Gastrocnemius medialis (tissue), 4 donors: ENCODE measurements at regions not wholly inside any gene's neighbourhood (a gene's known extent, or its start where the extent isn't known, plus 50 kb on each side); places are given as distances from the start of the nearest gene placed in this dataset.

ENCODE experiments used
- ATAC-seq, 2 donors: fragments of 150-250 bp; one replicate each; pipeline ENCODE4 v1.9.1; 2016
- DNase-seq, 2 donors: peaks; one replicate each; pipeline ENCODE4 v3.0.0-alpha.2; 2019
- H3K27ac ChIP-seq, 4 donors: fragments of 200-600 bp; sonication (generic); 1 replicate in 1 of 4; 2 replicates in 3 of 4; pipeline ENCODE4 v1.5.1; 2016 to 2018; ENCODE audit warnings: mild to moderate bottlenecking in 2 of 4, moderate library complexity in 1 of 4
- H3K27me3 ChIP-seq, 3 donors: fragments of 200-600 bp; sonication (generic) in 2 of 3; 1 replicate in 1 of 3; 2 replicates in 2 of 3; pipeline versions ENCODE4 v1.5.1 to v1.6.0; 2016 to 2019; ENCODE audit warnings: mild to moderate bottlenecking in 1 of 3, moderate library complexity in 1 of 3
- H3K36me3 ChIP-seq, 2 donors: fragments of 200-600 bp; sonication (generic) in 1 of 2; one replicate each; pipeline ENCODE4 v1.5.1; 2017 to 2018
- H3K4me1 ChIP-seq, 2 donors: fragments of 200-600 bp; sonication (generic) in 1 of 2; one replicate each; pipeline ENCODE4 v1.5.1; 2016 to 2017; ENCODE audit warnings: mild to moderate bottlenecking in 2 of 2
- H3K4me3 ChIP-seq, 4 donors: fragments of 200-600 bp; sonication (generic) in 3 of 4; 1 replicate in 1 of 4; 2 replicates in 3 of 4; pipeline ENCODE4 v1.5.1; 2016 to 2019; ENCODE audit warnings: mild to moderate bottlenecking in 2 of 4
- H3K9me3 ChIP-seq, 3 donors: fragments of 200-600 bp; sonication (generic) in 2 of 3; 1 replicate in 1 of 3; 2 replicates in 2 of 3; pipeline ENCODE4 v1.5.1; 2016 to 2019
- POLR2A ChIP-seq, 2 donors: fragments of 450-650 bp; IDR thresholded peaks; one replicate each; pipeline ENCODE4 v1.6.1; 2017; ENCODE audit warnings: antibody characterized with exemption in 2 of 2, mild to moderate bottlenecking in 2 of 2, moderate library complexity in 2 of 2
- in situ Hi-C, 4 donors: fragments of 200-750 bp; cut with MboI; loops; one replicate each; pipeline versions ENCODE4 v1.15.0 to v1.8.0; 2017; ENCODE audit warnings: low sequenced_read_pairs in 4 of 4
- intact Hi-C: fragments of 100-400 bp; cut with DNase I; formaldehyde crosslinking; loops from one replicate; pipeline ENCODE4 v1.15.1; 2023; ENCODE audit warnings: low total_unique reads
- TF ChIP-seq, protein P1 (sequence below), 5 experiments: fragments of 450-650 bp in 3 of 5; fragments of 200-600 bp in 2 of 5; sonication (generic) in 2 of 5; IDR thresholded peaks in 4 of 5; conservative IDR thresholded peaks in 1 of 5; 1 replicate in 4 of 5; 2 replicates in 1 of 5; pipeline ENCODE4 v1.5.1; 2016 to 2019; ENCODE audit warnings: antibody characterized with exemption in 5 of 5, mild to moderate bottlenecking in 3 of 5, moderate library complexity in 3 of 5

- no peak for ATAC-seq
These were observed 68.1 kb downstream of the HTR5A start for GRCh38 chr7:155138204-155138603.

DNA sequence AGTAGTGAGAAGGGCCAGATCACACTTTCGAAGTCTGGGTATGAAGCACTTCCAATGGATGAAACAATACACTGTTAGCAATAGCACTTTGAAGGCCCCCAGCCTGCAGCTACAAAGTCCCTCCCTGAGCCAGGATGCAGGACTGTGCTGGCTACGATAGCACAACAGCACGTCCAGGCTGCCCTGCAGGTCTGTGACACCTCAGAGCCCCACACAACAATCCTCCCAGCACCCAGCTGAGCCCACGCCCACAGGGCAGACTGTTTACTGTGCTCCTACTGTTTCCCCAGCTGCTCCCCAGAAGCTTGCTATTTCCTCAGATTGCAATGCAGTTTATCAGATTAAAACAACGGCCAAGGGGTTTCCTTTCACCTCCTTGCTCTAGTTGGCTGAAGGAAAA, 71.4 kb downstream of the HTR5A start:
- Histone ChIP-seq H3K27ac (no peak overlapping the region), H3K36me3 (no peaks in the 10 kb centered on the region), H3K27me3 (no peaks in the 10 kb centered on the region), H3K4me1 (no peaks in the 10 kb centered on the region), H3K4me3 (no peak overlapping the region), H3K9me3 (no peaks in the 10 kb centered on the region)
- TF ChIP-seq, protein P1, sequence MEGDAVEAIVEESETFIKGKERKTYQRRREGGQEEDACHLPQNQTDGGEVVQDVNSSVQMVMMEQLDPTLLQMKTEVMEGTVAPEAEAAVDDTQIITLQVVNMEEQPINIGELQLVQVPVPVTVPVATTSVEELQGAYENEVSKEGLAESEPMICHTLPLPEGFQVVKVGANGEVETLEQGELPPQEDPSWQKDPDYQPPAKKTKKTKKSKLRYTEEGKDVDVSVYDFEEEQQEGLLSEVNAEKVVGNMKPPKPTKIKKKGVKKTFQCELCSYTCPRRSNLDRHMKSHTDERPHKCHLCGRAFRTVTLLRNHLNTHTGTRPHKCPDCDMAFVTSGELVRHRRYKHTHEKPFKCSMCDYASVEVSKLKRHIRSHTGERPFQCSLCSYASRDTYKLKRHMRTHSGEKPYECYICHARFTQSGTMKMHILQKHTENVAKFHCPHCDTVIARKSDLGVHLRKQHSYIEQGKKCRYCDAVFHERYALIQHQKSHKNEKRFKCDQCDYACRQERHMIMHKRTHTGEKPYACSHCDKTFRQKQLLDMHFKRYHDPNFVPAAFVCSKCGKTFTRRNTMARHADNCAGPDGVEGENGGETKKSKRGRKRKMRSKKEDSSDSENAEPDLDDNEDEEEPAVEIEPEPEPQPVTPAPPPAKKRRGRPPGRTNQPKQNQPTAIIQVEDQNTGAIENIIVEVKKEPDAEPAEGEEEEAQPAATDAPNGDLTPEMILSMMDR (IDR thresholded peaks at IDR 0.05 in 4 of 5, conservative IDR thresholded peaks at IDR 0.05 in 1 of 5) = no peak
- no peak for TF ChIP-seq POLR2A (IDR thresholded peaks at IDR 0.05)
- ATAC-seq = no peak
- in situ Hi-C loops = no loop called here
- DNase-seq = no peak
- intact Hi-C loops = no loop called here

More at GRCh38 chr7:155138204-155138603, 68.1 kb downstream of the HTR5A start:
- Histone ChIP-seq H3K4me3 (no peak overlapping the region), H3K36me3 (no peaks in the 10 kb centered on the region), H3K4me1 (no peaks in the 10 kb centered on the region), H3K27me3 (no peaks in the 10 kb centered on the region), H3K27ac (no peak overlapping the region), H3K9me3 (no peaks in the 10 kb centered on the region)
- intact Hi-C loops (no loop called here), in situ Hi-C loops (no loop called here)
- TF ChIP-seq, protein P1 (IDR thresholded peaks at IDR 0.05 in 4 of 5, conservative IDR thresholded peaks at IDR 0.05 in 1 of 5) = no peak
- DNase-seq = no peak

GRCh38 chr7:155143381-155143780, 73.3 kb downstream of the HTR5A start:
- TF ChIP-seq, protein P1 (IDR thresholded peaks at IDR 0.05 in 4 of 5, conservative IDR thresholded peaks at IDR 0.05 in 1 of 5) = no peak
- TF ChIP-seq POLR2A (IDR thresholded peaks at IDR 0.05) = no peak

DNA sequence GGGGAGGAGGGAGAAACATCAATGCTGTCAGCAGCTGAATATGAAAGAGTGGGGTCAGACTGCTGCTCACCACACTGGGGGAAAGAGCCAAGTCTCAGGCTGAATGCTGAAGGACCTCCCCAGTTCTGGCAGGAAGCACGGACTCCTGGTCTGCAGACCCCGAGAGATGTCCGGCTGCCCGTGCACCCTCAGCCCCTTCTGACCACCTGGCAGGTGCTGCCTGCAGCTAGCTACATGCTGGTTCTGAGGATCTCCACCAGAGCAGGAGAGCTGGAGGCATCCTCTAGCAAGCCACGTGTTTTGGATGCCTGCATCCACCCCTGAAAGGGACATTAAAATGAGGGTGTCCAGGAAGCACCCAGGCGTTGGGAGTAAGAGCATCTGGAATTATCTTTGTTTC, 74.2 kb downstream of the HTR5A start:
- no peaks in the 10 kb centered on the region for H3K9me3 ChIP-seq
- TF ChIP-seq, protein P1 (IDR thresholded peaks at IDR 0.05 in 4 of 5, conservative IDR thresholded peaks at IDR 0.05 in 1 of 5) = no peak
- no peak for TF ChIP-seq POLR2A (IDR thresholded peaks at IDR 0.05)
- no peak for ATAC-seq
- intact Hi-C loops = no loop called here
- H3K36me3 ChIP-seq = no peaks in the 10 kb centered on the region
- H3K4me1 ChIP-seq = no peaks in the 10 kb centered on the region
- no peaks in the 10 kb centered on the region for H3K27me3 ChIP-seq
- no peak overlapping the region for H3K4me3 ChIP-seq
- DNase-seq = no peak
- no peak overlapping the region for H3K27ac ChIP-seq
- in situ Hi-C loops = no loop called here

More at GRCh38 chr7:155143381-155143780, 73.3 kb downstream of the HTR5A start:
- intact Hi-C loops (no loop called here), in situ Hi-C loops (no loop called here)
- ATAC-seq (no peak), DNase-seq (no peak)
- no peak overlapping the region for H3K4me3 ChIP-seq
- no peaks in the 10 kb centered on the region for H3K9me3 ChIP-seq
- no peaks in the 10 kb centered on the region for H3K27me3 ChIP-seq
- no peak overlapping the region for H3K27ac ChIP-seq
- no peaks in the 10 kb centered on the region for H3K36me3 ChIP-seq
- no peaks in the 10 kb centered on the region for H3K4me1 ChIP-seq
